HG03571 (cell line): ENCODE measurements at regions not wholly inside any gene's neighbourhood (a gene's known extent, or its start where the extent isn't known, plus 50 kb on each side); places are given as distances from the start of the nearest gene placed in this dataset.
"Not testable (repeated sequence)": the region's sequence is repeated elsewhere in the genome, so short reads cannot be mapped to it uniquely, and the experiment has no call there.

Experiments
- ATAC-seq: cut with Tn5 transposase; IDR thresholded peaks from one replicate; pipeline ENCODE4 v1.9.1; 2021; ENCODE audit not compliant: unreplicated experiment

GRCh38 chrX:120753413-120754251, 122.0 kb downstream of the CT47B1 start:
- ATAC-seq, result no peak

GRCh38 chrX:120752431-120753082, 122.7 kb upstream of the C1GALT1C1 start:
- ATAC-seq, result no peak

GRCh38 chrX:120751683-120752082, 121.8 kb upstream of the C1GALT1C1 start:
- no peak for ATAC-seq

GRCh38 chrX:120750381-120750780, 120.5 kb upstream of the C1GALT1C1 start:
- no peak for ATAC-seq

- ATAC-seq, result peak; percentile 69
Observed at GRCh38 chrX:120749141-120749846, 119.4 kb upstream of the C1GALT1C1 start.

- ATAC-seq, result no peak
Observed at GRCh38 chrX:120746153-120746552, 116.3 kb upstream of the C1GALT1C1 start.

GRCh38 chrX:120742946-120743665, 113.3 kb upstream of the C1GALT1C1 start:
- ATAC-seq, result no peak

- no peak for ATAC-seq
Observed at GRCh38 chrX:120741452-120741851, 111.6 kb upstream of the C1GALT1C1 start.

GRCh38 chrX:120740072-120740471, 110.2 kb upstream of the C1GALT1C1 start:
- no peak for ATAC-seq

GRCh38 chrX:120739300-120739699, 109.4 kb upstream of the C1GALT1C1 start:
- no peak for ATAC-seq

GRCh38 chrX:120736989-120737388, 107.1 kb upstream of the C1GALT1C1 start:
- ATAC-seq, result no peak

- ATAC-seq, result no peak
Observed at GRCh38 chrX:120735966-120736365, 106.1 kb upstream of the C1GALT1C1 start.

GRCh38 chrX:120732879-120733278, 103.0 kb upstream of the C1GALT1C1 start:
- no peak for ATAC-seq

- no peak for ATAC-seq
Observed at GRCh38 chrX:120732461-120732860, 102.6 kb upstream of the C1GALT1C1 start.

- ATAC-seq, result no peak
Observed at GRCh38 chrX:120731386-120731785, 101.5 kb upstream of the C1GALT1C1 start.

- not testable (repeated sequence) for ATAC-seq
Observed at GRCh38 chrX:120729506-120730255, 99.8 kb upstream of the C1GALT1C1 start.

GRCh38 chrX:120727911-120728310, 98.1 kb upstream of the C1GALT1C1 start:
- no peak for ATAC-seq

- ATAC-seq, result no peak
Observed at GRCh38 chrX:120727452-120727851, 97.6 kb upstream of the C1GALT1C1 start.

- peak; percentile 99 for ATAC-seq
Observed at GRCh38 chrX:120726294-120726693, 96.4 kb upstream of the C1GALT1C1 start.

- ATAC-seq, result no peak
Observed at GRCh38 chrX:120725874-120726273, 96.0 kb upstream of the C1GALT1C1 start.
